ENCODE measurements at regions not wholly inside any gene's neighbourhood (a gene's known extent, or its start where the extent isn't known, plus 50 kb on each side); places are given as distances from the start of the nearest gene placed in this dataset.

GRCh38 chr1:29471487-29472313, 235.4 kb downstream of the PTPRU start:
- no peak for DNase-seq (ENCODE audit: low read depth, low spot score)

DNA sequence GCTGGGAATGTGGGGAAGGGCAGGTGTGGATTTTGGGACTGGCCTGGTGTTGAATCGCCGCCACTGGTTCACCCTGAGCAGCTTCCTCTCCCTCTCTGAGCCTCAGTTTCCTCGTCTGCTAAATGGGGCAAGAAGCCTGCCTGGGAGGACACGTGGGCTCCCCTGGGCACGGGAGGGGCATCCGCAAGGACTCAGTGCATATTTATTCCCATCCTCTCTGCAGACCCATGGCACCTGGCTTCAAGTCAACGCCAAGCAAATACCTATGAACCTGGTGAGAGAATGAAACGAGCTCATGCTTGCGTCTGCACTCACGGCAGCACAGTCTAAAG, 234.4 kb downstream of the PTPRU start:
- DNase-seq (ENCODE audit: low read depth, low spot score) = no peak

GRCh38 chr1:29470087-29470787, 233.9 kb downstream of the PTPRU start:
- DNase-seq (ENCODE audit: low read depth, low spot score) = no peak

GRCh38 chr1:29469457-29469856, 233.1 kb downstream of the PTPRU start:
- DNase-seq (ENCODE audit: low read depth, low spot score) = no peak

DNA sequence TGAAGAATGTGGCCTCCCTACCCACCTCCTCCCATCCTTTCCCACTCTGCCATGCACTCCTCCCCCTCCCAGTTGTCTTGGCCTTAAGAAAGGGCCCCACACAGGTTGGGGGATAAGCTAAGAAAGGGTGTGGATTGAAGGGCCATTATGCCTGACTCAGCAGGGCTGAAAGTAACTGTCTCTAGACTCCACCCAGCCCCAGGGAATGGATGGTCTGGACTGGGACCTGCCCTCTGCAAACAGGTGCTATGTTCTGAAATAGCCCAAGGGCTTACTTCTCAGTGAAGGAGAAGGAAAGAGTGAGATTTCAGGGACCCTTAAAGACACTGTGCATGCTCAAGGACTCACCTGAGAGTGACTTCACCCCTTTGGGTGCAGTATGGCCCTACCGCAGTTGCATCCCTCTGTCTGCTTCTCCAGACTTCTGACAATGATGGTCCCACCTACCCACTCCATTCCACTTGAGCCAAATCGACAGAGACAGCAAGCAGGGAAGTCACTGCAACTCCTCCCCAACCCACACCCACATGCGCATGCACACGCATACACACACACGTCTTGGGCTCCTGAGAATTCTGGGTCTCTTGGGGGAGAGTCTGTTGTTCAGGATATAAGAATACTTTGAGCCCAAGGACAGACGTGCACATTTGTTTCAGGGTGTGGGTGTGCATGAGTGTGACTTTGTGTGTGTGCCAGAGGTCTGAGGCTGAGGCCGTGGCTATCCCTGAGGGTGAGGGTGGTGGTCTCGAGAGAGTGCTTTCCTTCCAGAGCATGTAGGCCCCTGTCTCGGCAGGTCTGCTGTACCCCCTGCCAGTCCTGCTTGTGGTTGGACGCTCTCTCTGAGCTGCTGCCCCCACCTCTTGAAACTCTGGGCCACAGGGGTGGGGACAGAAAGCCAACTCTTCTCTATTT, 231.9 kb downstream of the PTPRU start:
- no peak for DNase-seq (ENCODE audit: low read depth, low spot score)

- no peak for DNase-seq (ENCODE audit: low read depth, low spot score)
Measured at GRCh38 chr1:29466258-29466657, 229.9 kb downstream of the PTPRU start.

- peak; percentile 56 for DNase-seq (ENCODE audit: low read depth, low spot score)
Measured at GRCh38 chr1:29465755-29466154, 229.4 kb downstream of the PTPRU start.

- no peak for DNase-seq (ENCODE audit: low read depth, low spot score)
Measured at GRCh38 chr1:29462096-29462495, 225.8 kb downstream of the PTPRU start.

GRCh38 chr1:29461115-29461739, 224.9 kb downstream of the PTPRU start:
- DNase-seq (ENCODE audit: low read depth, low spot score) = no peak

DNA sequence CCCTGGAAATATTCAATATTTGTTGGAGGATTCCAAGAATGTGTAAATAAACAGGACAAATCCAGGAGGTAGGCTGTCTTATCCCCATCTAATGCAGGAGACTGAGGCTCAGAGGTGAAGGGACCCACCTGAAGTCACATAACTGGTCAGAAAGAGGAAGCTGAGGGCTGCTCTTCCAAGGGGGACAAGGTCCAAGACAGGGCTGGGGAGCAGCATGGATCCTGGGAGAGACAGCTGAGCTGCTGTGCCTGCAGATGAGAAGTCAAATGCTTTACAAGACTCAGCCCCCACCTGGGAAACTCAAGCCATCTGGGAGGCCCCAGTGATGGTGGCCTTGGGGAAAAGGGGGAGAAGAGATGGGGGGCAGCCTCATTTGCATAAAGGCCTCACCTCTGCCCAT, 224.4 kb downstream of the PTPRU start:
- DNase-seq (ENCODE audit: low read depth, low spot score) = no peak

GRCh38 chr1:29460041-29460610, 223.8 kb downstream of the PTPRU start:
- DNase-seq (ENCODE audit: low read depth, low spot score) = no peak

DNA sequence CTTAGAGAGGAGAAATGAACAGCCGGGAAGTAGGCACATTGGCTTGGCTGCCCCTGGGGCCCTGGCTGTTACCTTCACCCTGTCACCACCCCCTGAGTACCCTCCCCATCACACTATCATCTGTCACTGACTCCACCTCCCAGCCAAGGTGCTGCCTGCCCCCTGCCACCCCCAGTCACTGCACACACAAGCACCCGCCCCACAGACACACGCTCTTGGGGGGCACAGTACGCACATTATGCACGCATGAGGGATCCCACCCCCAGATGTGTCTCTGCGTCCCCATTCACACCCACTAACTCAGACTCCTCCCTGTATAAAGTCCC, 223.3 kb downstream of the PTPRU start:
- no peak for DNase-seq (ENCODE audit: low read depth, low spot score)

GRCh38 chr1:29458737-29459619, 222.7 kb downstream of the PTPRU start:
- no peak for DNase-seq (ENCODE audit: low read depth, low spot score)

DNA sequence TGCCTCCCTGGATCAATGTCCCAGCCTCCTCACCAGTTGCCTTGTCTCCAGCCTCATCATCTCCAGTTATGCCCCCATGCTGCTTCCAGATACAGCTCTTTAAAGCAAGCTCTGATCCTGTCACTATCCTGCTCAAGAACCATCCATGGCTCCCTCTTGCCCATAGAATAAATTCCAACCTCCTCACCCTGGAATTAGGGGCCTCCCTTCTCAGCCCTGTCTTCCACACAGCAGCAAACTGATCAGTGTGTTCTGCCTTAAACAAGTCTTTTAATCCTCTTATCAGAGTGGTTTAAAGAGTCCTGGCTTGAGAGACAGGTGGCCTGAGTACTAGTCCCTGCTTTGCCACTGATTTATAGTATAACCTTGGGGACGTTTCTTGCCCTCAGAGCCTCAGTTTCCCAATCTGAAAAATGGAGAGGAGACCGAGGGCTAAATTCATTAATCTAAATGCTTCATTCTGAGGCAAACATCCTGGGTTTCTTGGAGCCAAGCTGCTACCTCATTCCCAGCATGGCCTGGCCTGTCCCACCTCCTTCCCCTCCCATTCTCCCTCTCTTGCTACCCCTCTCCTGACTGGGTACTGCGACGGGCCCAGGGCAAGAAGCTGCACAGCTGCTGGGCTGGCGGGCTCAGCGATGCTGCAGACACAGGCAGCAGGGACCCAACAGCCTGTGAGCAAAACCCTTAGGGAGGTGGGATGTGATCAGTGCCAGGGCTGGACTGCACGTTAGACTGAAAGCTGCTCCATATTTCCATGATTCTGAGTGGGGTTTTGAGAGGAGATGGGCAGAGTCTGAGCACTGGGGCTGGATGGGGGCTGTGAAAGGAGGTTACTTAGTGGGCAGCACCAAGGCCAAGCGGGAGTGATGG, 221.4 kb downstream of the PTPRU start:
- DNase-seq (ENCODE audit: low read depth, low spot score) = no peak

GRCh38 chr1:29456685-29457435, 220.5 kb downstream of the PTPRU start:
- no peak for DNase-seq (ENCODE audit: low read depth, low spot score)

GRCh38 chr1:29455781-29456180, 219.5 kb downstream of the PTPRU start:
- DNase-seq (ENCODE audit: low read depth, low spot score) = no peak

- no peak for DNase-seq (ENCODE audit: low read depth, low spot score)
Measured at GRCh38 chr1:29454616-29455380, 218.5 kb downstream of the PTPRU start.

Measured in astrocyte of the hippocampus (primary cell).